H9 (cell line): ENCODE measurements at regions not wholly inside any gene's neighbourhood (a gene's known extent, or its start where the extent isn't known, plus 50 kb on each side); places are given as distances from the start of the nearest gene placed in this dataset.

Source experiments
- DNase-seq: peaks from one replicate; pipeline ENCODE4 v3.0.0-alpha.2; 2017
- H2AFZ ChIP-seq: one replicate; pipeline ENCODE4 v1.6.1; 2013; ENCODE audit warnings: mild to moderate bottlenecking, low read length, control low read depth, moderate library complexity
- H2AK5ac ChIP-seq: 2 replicates; pipeline ENCODE4 v1.6.1; 2013; ENCODE audit warnings: low read length, control low read depth, mixed read lengths; ENCODE audit not compliant: insufficient read length
- H2BK120ac ChIP-seq: one replicate; pipeline ENCODE4 v1.6.1; 2013; ENCODE audit warnings: low read depth, mild to moderate bottlenecking, low read length, control low read depth, inconsistent platforms; ENCODE audit not compliant: poor library complexity, severe bottlenecking
- H2BK12ac ChIP-seq: 2 replicates; pipeline ENCODE4 v1.6.1; 2013; ENCODE audit warnings: low read length, control low read depth, mixed read lengths, low read depth; ENCODE audit not compliant: insufficient read length
- H2BK15ac ChIP-seq: 2 replicates; pipeline ENCODE4 v1.6.1; 2013; ENCODE audit warnings: low read depth, low read length, control low read depth
- H2BK20ac ChIP-seq: one replicate; pipeline ENCODE4 v1.6.1; 2013; ENCODE audit warnings: low read depth, mild to moderate bottlenecking, low read length, control low read depth, inconsistent platforms; ENCODE audit not compliant: poor library complexity, severe bottlenecking
- H2BK5ac ChIP-seq: 2 replicates; pipeline ENCODE4 v1.6.1; 2013; ENCODE audit warnings: low read length, control low read depth, mixed read lengths; ENCODE audit not compliant: insufficient read length
- H3K14ac ChIP-seq: 2 replicates; pipeline ENCODE4 v1.6.1; 2013; ENCODE audit warnings: low read length, control low read depth; ENCODE audit not compliant: insufficient read depth
- H3K18ac ChIP-seq: 2 replicates; pipeline ENCODE4 v1.6.1; 2013; ENCODE audit warnings: low read depth, mild to moderate bottlenecking, mixed read lengths, low read length, control low read depth; ENCODE audit not compliant: insufficient read length
- H3K23ac ChIP-seq: 2 replicates; pipeline ENCODE4 v1.6.1; 2013; ENCODE audit warnings: low read length, control low read depth, mixed read lengths, low read depth; ENCODE audit not compliant: insufficient read length
- H3K23me2 ChIP-seq: 2 replicates; pipeline ENCODE4 v1.6.1; 2013; ENCODE audit warnings: low read depth, mild to moderate bottlenecking, mixed read lengths, low read length, control low read depth; ENCODE audit not compliant: insufficient read length, poor library complexity, severe bottlenecking
- H3K27ac ChIP-seq: 2 replicates; pipeline ENCODE4 v1.5.1; 2013; ENCODE audit warnings: low read length, control low read depth, mixed read lengths, low read depth; ENCODE audit not compliant: insufficient read length
- H3K27me3 ChIP-seq: 2 replicates; pipeline ENCODE4 v1.6.1; 2013; ENCODE audit warnings: low read length, control low read depth, inconsistent platforms; ENCODE audit not compliant: insufficient read depth
- H3K4ac ChIP-seq: 2 replicates; pipeline ENCODE4 v1.6.1; 2013; ENCODE audit warnings: low read depth, mild to moderate bottlenecking, control low read depth, inconsistent platforms, low read length, moderate library complexity
- H3K4me1 ChIP-seq: 2 replicates; pipeline ENCODE4 v1.6.1; 2013; ENCODE audit warnings: low read length, control low read depth, inconsistent platforms; ENCODE audit not compliant: insufficient read depth
- H3K4me2 ChIP-seq: 2 replicates; pipeline ENCODE4 v1.6.1; 2013; ENCODE audit warnings: low read length, control low read depth, mixed read lengths; ENCODE audit not compliant: insufficient read length, insufficient read depth
- H3K56ac ChIP-seq: 2 replicates; pipeline ENCODE4 v1.6.1; 2013; ENCODE audit warnings: low read depth, mild to moderate bottlenecking, mixed read lengths, low read length, control low read depth; ENCODE audit not compliant: insufficient read length
- H3K79me1 ChIP-seq: 2 replicates; pipeline ENCODE4 v1.6.1; 2013; ENCODE audit warnings: low read depth, mild to moderate bottlenecking, moderate library complexity, low read length, control low read depth, inconsistent platforms; ENCODE audit not compliant: insufficient read depth, poor library complexity, severe bottlenecking
- H3K79me2 ChIP-seq: 2 replicates; pipeline ENCODE4 v1.6.1; 2013; ENCODE audit warnings: low read length, control low read depth, inconsistent platforms; ENCODE audit not compliant: insufficient read depth
- H3K9ac ChIP-seq: 2 replicates; pipeline ENCODE4 v1.6.1; 2013; ENCODE audit warnings: low read length, control low read depth, mixed read lengths; ENCODE audit not compliant: insufficient read length; ENCODE audit errors: extremely low read depth
- H3K9me3 ChIP-seq: one replicate; pipeline ENCODE4 v1.6.1; 2013; ENCODE audit warnings: low read depth, low read length, inconsistent platforms; ENCODE audit not compliant: control insufficient read depth
- H3T11ph ChIP-seq: one replicate; pipeline ENCODE4 v1.6.1; 2013; ENCODE audit warnings: mild to moderate bottlenecking, low read length, control low read depth, inconsistent platforms
- H4K20me1 ChIP-seq: one replicate; pipeline ENCODE4 v1.6.1; 2013; ENCODE audit not compliant: control insufficient read depth, insufficient read length, insufficient read depth
- H4K5ac ChIP-seq: 2 replicates; pipeline ENCODE4 v1.6.1; 2013; ENCODE audit warnings: low read depth, mild to moderate bottlenecking, mixed read lengths, low read length, control low read depth; ENCODE audit not compliant: insufficient read length
- H4K8ac ChIP-seq: replicated peaks from 2 replicates; pipeline ENCODE4 v1.6.1; 2013; ENCODE audit warnings: low read length, control low read depth, mixed read lengths, low read depth; ENCODE audit not compliant: insufficient read length
- H4K91ac ChIP-seq: 2 replicates; pipeline ENCODE4 v1.6.1; 2013; ENCODE audit warnings: low read depth, mild to moderate bottlenecking, moderate library complexity, mixed read lengths, low read length, control low read depth; ENCODE audit not compliant: insufficient read length
- H3K27ac Mint-ChIP-seq, 3 experiments: 2 replicates in 2 of 3; 3 replicates in 1 of 3; pipeline ENCODE4 v1.8.0; 2020 to 2021; ENCODE audit warnings: mixed read lengths in 3 of 3, mild to moderate bottlenecking in 1 of 3, moderate library complexity in 1 of 3
- H3K27me3 Mint-ChIP-seq: 2 replicates; pipeline ENCODE4 v1.8.0; 2021; ENCODE audit warnings: low read depth, mild to moderate bottlenecking, moderate library complexity, mixed read lengths
- H3K36me3 Mint-ChIP-seq, 3 experiments: 2 replicates in 2 of 3; 3 replicates in 1 of 3; pipeline ENCODE4 v1.8.0; 2020 to 2021; ENCODE audit warnings: low read depth in 3 of 3, mixed read lengths in 3 of 3; ENCODE audit not compliant: insufficient read depth in 1 of 3
- H3K4me1 Mint-ChIP-seq, 2 experiments: 2 replicates each; pipeline ENCODE4 v1.8.0; 2020; ENCODE audit warnings: mixed read lengths in 2 of 2
- H3K4me3 Mint-ChIP-seq, 2 experiments: 2 replicates in 1 of 2; 3 replicates in 1 of 2; pipeline ENCODE4 v1.8.0; 2020 to 2021; ENCODE audit warnings: mild to moderate bottlenecking in 2 of 2, mixed read lengths in 2 of 2, moderate library complexity in 1 of 2
- H3K9me3 Mint-ChIP-seq, 2 experiments: 2 replicates in 1 of 2; 3 replicates in 1 of 2; pipeline ENCODE4 v1.8.0; 2020; ENCODE audit warnings: mild to moderate bottlenecking in 2 of 2, mixed read lengths in 2 of 2, moderate library complexity in 1 of 2
- WGBS: extraction: QIAGEN DNeasy Blood & Tissue Kit; methylation state at CpG from one replicate; pipeline ENCODE4 v1.1.7; 2013; ENCODE audit warnings: missing lambda C conversion rate, low lambda C conversion rate, mixed read lengths; ENCODE audit not compliant: insufficient read length; ENCODE audit errors: extremely low coverage; 5-methylcytosine and 5-hydroxymethylcytosine counted together
- TF ChIP-seq, protein P1 (sequence below): fragments of 200-600 bp; sonication (generic); conservative IDR thresholded peaks from 3 replicates; pipeline ENCODE4 v1.8.0; 2021; ENCODE audit warnings: antibody characterized with exemption, mild to moderate bottlenecking

DNA sequence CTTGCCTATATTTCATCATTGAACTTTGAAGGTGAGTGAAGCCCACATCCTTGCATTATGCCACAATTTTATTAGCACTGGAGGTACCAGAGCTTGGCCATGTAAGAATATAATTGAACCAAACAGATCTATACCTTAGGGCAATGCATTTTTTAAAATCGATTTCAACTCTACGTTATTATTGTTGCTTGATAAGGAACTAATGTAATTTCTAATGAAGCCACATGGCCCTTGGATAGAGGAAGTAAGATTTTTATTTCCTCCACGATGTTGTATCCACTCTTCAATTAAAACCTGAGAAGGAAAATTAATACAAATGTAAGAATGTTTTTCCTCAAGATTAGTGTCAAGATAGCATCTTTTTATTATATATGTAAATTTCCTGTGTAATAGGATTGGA, 370.0 kb upstream of the EEF2KMT start:
- Mint-ChIP-seq H3K4me3 (no peak overlapping the region), H3K36me3 (no peaks in the 10 kb centered on the region; a peak in 2 of 7 replicates), H3K27ac (no peak overlapping the region), H3K9me3 (no peaks in the 10 kb centered on the region; a peak in 2 of 5 replicates), H3K4me1 (peaks cover 5 to 21% of the 10 kb centered on the region in 2 experiments; a peak in 3 of 4 replicates), H3K27me3 (peaks cover 9% of the 10 kb centered on the region)
- no peak overlapping the region for H3K27ac ChIP-seq
- no peaks in the 10 kb centered on the region for H3K9me3 ChIP-seq
- no peak overlapping the region for H4K5ac ChIP-seq
- no peaks in the 10 kb centered on the region for H4K20me1 ChIP-seq
- no peak overlapping the region for H4K91ac ChIP-seq
- H3K4me1 ChIP-seq: no peaks in the 10 kb centered on the region
- H3K56ac ChIP-seq: no peak overlapping the region
- H2AK5ac ChIP-seq: no peak overlapping the region
- no peak overlapping the region for H2BK20ac ChIP-seq
- H3K4ac ChIP-seq: no peak overlapping the region
- no peak overlapping the region for H3K18ac ChIP-seq
- no peaks in the 10 kb centered on the region for H3K79me1 ChIP-seq
- no peaks in the 10 kb centered on the region for H3K23me2 ChIP-seq
- H2AFZ ChIP-seq: no peak overlapping the region
- no peak overlapping the region for H4K8ac ChIP-seq
- no peak overlapping the region for H3K23ac ChIP-seq
- H2BK15ac ChIP-seq: no peak overlapping the region
- H3K79me2 ChIP-seq: no peaks in the 10 kb centered on the region
- no peak overlapping the region for H3K4me2 ChIP-seq
- H3K9ac ChIP-seq: no peak overlapping the region
- no peaks in the 10 kb centered on the region for H3K27me3 ChIP-seq
- no peak overlapping the region for H2BK120ac ChIP-seq
- no CpG with 5 or more reads among the region's 3 CpGs for WGBS
- H2BK5ac ChIP-seq: no peak overlapping the region
- H3T11ph ChIP-seq: no peak overlapping the region
- no peak overlapping the region for H2BK12ac ChIP-seq
- no peak for DNase-seq
- no peak overlapping the region for H3K14ac ChIP-seq
- TF ChIP-seq, protein P1, sequence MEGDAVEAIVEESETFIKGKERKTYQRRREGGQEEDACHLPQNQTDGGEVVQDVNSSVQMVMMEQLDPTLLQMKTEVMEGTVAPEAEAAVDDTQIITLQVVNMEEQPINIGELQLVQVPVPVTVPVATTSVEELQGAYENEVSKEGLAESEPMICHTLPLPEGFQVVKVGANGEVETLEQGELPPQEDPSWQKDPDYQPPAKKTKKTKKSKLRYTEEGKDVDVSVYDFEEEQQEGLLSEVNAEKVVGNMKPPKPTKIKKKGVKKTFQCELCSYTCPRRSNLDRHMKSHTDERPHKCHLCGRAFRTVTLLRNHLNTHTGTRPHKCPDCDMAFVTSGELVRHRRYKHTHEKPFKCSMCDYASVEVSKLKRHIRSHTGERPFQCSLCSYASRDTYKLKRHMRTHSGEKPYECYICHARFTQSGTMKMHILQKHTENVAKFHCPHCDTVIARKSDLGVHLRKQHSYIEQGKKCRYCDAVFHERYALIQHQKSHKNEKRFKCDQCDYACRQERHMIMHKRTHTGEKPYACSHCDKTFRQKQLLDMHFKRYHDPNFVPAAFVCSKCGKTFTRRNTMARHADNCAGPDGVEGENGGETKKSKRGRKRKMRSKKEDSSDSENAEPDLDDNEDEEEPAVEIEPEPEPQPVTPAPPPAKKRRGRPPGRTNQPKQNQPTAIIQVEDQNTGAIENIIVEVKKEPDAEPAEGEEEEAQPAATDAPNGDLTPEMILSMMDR: no peak
